Panc1 (cell line): ENCODE measurements at regions not wholly inside any gene's neighbourhood (a gene's known extent, or its start where the extent isn't known, plus 50 kb on each side); places are given as distances from the start of the nearest gene placed in this dataset.

Experiments used
- ATAC-seq: fragments of 200-7000 bp; cut with Tn5 transposase; 2 replicates; pipeline ENCODE4 v1.9.1; 2020; ENCODE audit warnings: mild to moderate bottlenecking, moderate library complexity
- BruUV-seq: library from RNA; stranded (reverse); fragments of 400-500 nt; replicated peaks from 2 replicates; lab custom pipeline; 2021; lab: Mats Ljungman, UMichigan
- CTCF ChIA-PET: fragments of 300-600 bp; sonication (Branson Sonifier 250); formaldehyde crosslinking; loops from one replicate; lab custom pipeline; 2022; ENCODE audit warnings: antibody characterized with exemption; lab: Charles Lee
- POLR2A ChIA-PET: fragments of 300-600 bp; sonication (Branson Sonifier 250); formaldehyde crosslinking; loops from one replicate; lab custom pipeline; 2022; ENCODE audit warnings: antibody characterized with exemption; lab: Charles Lee
- DNase-seq: peaks from one replicate; pipeline ENCODE4 v3.0.0-alpha.2; 2010; ENCODE audit warnings: low read depth, low spot score
- H3K27ac ChIP-seq: 2 replicates; pipeline ENCODE4 v1.5.1; 2011; ENCODE audit warnings: mild to moderate bottlenecking, low read length, inconsistent platforms
- H3K27me3 ChIP-seq: fragments of 200-500 bp; sonication (Bioruptor generic); 2 replicates; pipeline ENCODE4 v1.6.0; 2014; ENCODE audit warnings: low read length, inconsistent platforms; ENCODE audit not compliant: control insufficient read depth, insufficient read depth
- H3K36me3 ChIP-seq: fragments of 200-500 bp; sonication (Bioruptor generic); 2 replicates; pipeline ENCODE4 v1.5.1; 2014; ENCODE audit warnings: inconsistent platforms, mild to moderate bottlenecking, low read length, moderate library complexity; ENCODE audit not compliant: control insufficient read depth, insufficient read depth
- H3K4me1 ChIP-seq: 2 replicates; pipeline ENCODE4 v1.5.1; 2011; ENCODE audit warnings: inconsistent platforms, mild to moderate bottlenecking, low read length, moderate library complexity; ENCODE audit not compliant: control insufficient read depth, insufficient read depth
- H3K4me3 ChIP-seq, 2 experiments: 2 replicates each; pipeline ENCODE4 v1.5.1; 2011 to 2012; ENCODE audit warnings: low read depth in 2 of 2, low read length in 2 of 2, mild to moderate bottlenecking in 2 of 2, inconsistent platforms in 1 of 2, moderate library complexity in 1 of 2
- H3K9me3 ChIP-seq: fragments of 200-500 bp; sonication (Bioruptor generic); 2 replicates; pipeline ENCODE4 v1.5.1; 2014; ENCODE audit warnings: low read depth, mild to moderate bottlenecking, inconsistent platforms, low read length, moderate library complexity; ENCODE audit not compliant: control insufficient read depth, insufficient read depth
- POLR2AphosphoS5 ChIP-seq: IDR thresholded peaks from 2 replicates; pipeline ENCODE4 v1.6.1; 2012; ENCODE audit warnings: mild to moderate bottlenecking, low read depth, low read length, moderate library complexity
- SIN3A ChIP-seq: IDR thresholded peaks from 2 replicates; pipeline ENCODE4 v1.6.1; 2012; ENCODE audit warnings: low read depth, mild to moderate bottlenecking, low read length, moderate library complexity, borderline replicate concordance; ENCODE audit not compliant: insufficient read depth
- TCF7L2 ChIP-seq: IDR thresholded peaks from 2 replicates; pipeline ENCODE4 v1.6.1; 2011; ENCODE audit warnings: mild to moderate bottlenecking, low read depth, low read length, inconsistent platforms
- in situ Hi-C: cut with HindIII; loops from 2 replicates; pipeline ENCODE4 v1.10.0; 2016; ENCODE audit warnings: low sequenced_read_pairs, low pct_unique_long_range_greater_than_20kb
- intact Hi-C: fragments of 100-400 bp; cut with micrococcal nuclease; formaldehyde crosslinking; loops from one replicate; pipeline ENCODE4 v1.10.0; 2022; ENCODE audit not compliant: unreplicated experiment
- TF ChIP-seq, protein P1 (sequence below): fragments of 450-650 bp; IDR thresholded peaks from 2 replicates; pipeline ENCODE4 v1.5.1; 2017; ENCODE audit warnings: mild to moderate bottlenecking
- TF ChIP-seq, protein P2 (sequence below), 2 experiments: IDR thresholded peaks; 2 replicates each; pipeline ENCODE4 v1.6.1; 2011 to 2012; ENCODE audit warnings: low read depth in 2 of 2, control low read depth in 1 of 2, low read length in 1 of 2, mild to moderate bottlenecking in 1 of 2, moderate library complexity in 1 of 2; ENCODE audit not compliant: insufficient read depth in 1 of 2

DNA sequence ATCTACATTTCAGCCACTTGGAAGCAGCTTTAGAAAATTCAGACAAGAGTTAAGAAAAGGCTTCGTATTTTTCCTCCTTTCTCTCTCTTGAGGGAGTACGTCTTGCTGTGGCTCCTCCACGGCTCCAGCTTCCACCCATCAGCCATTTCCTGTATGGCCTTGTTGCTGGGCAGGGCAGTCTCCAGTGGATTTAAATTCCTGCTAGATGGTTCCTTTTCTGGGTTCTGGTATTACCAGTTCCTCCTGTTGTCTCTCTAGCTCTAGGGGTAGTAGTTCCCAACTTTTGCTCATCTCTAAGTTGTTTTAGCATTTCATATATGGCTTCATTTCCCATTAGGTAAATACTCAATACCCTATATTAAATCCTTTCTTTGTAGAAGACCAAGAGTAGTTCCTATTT lies 1098.3 kb downstream of the ADGRL2 start:
- in situ Hi-C loops (no loop called here), intact Hi-C loops (no loop called here)
- no TSS peak for BruUV-seq
- no peak for DNase-seq
- Histone ChIP-seq H3K9me3 (no peaks in the 10 kb centered on the region; the same call in 1 of the 2 replicates), H3K27ac (no peak overlapping the region), H3K27me3 (no peaks in the 10 kb centered on the region), H3K4me1 (no peaks in the 10 kb centered on the region), H3K36me3 (no peaks in the 10 kb centered on the region), H3K4me3 (no peak overlapping the region)
- CTCF ChIA-PET, result no interaction called here
- TF ChIP-seq, protein P1, sequence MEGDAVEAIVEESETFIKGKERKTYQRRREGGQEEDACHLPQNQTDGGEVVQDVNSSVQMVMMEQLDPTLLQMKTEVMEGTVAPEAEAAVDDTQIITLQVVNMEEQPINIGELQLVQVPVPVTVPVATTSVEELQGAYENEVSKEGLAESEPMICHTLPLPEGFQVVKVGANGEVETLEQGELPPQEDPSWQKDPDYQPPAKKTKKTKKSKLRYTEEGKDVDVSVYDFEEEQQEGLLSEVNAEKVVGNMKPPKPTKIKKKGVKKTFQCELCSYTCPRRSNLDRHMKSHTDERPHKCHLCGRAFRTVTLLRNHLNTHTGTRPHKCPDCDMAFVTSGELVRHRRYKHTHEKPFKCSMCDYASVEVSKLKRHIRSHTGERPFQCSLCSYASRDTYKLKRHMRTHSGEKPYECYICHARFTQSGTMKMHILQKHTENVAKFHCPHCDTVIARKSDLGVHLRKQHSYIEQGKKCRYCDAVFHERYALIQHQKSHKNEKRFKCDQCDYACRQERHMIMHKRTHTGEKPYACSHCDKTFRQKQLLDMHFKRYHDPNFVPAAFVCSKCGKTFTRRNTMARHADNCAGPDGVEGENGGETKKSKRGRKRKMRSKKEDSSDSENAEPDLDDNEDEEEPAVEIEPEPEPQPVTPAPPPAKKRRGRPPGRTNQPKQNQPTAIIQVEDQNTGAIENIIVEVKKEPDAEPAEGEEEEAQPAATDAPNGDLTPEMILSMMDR, result no peak
- TF ChIP-seq SIN3A, result no peak
- no peak for TF ChIP-seq TCF7L2
- no peak for TF ChIP-seq POLR2AphosphoS5
- TF ChIP-seq, protein P2, sequence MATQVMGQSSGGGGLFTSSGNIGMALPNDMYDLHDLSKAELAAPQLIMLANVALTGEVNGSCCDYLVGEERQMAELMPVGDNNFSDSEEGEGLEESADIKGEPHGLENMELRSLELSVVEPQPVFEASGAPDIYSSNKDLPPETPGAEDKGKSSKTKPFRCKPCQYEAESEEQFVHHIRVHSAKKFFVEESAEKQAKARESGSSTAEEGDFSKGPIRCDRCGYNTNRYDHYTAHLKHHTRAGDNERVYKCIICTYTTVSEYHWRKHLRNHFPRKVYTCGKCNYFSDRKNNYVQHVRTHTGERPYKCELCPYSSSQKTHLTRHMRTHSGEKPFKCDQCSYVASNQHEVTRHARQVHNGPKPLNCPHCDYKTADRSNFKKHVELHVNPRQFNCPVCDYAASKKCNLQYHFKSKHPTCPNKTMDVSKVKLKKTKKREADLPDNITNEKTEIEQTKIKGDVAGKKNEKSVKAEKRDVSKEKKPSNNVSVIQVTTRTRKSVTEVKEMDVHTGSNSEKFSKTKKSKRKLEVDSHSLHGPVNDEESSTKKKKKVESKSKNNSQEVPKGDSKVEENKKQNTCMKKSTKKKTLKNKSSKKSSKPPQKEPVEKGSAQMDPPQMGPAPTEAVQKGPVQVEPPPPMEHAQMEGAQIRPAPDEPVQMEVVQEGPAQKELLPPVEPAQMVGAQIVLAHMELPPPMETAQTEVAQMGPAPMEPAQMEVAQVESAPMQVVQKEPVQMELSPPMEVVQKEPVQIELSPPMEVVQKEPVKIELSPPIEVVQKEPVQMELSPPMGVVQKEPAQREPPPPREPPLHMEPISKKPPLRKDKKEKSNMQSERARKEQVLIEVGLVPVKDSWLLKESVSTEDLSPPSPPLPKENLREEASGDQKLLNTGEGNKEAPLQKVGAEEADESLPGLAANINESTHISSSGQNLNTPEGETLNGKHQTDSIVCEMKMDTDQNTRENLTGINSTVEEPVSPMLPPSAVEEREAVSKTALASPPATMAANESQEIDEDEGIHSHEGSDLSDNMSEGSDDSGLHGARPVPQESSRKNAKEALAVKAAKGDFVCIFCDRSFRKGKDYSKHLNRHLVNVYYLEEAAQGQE (IDR thresholded peaks at IDR 0.05; ENCODE audit: insufficient read depth in 1 of 2, low read depth in 2 of 2, low read length in 1 of 2), result no peak
- no peak for ATAC-seq
- POLR2A ChIA-PET, result no interaction called here

DNA sequence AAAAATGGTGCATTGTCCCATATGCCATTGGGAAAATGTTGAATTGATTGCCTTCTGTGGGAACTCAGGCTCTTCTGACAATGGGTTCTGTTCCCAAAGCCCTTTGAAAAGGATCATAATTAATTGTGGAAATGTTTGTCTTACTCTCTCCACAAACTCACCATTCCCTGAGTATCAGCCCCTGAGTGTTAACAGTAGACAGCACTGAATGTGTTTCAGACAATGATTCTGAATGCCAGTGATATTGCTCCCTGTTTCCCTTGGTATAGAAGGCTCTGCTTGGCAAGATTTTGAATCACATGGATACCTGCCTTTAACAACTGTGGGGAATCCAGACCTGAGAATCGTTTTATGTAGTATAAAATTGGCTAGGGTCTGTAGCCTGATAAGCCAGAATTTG lies 1096.8 kb downstream of the ADGRL2 start:
- POLR2A ChIA-PET, result no interaction called here
- no peak for DNase-seq
- no peak for ATAC-seq
- no TSS peak for BruUV-seq
- Histone ChIP-seq H3K4me1 (no peaks in the 10 kb centered on the region), H3K9me3 (no peaks in the 10 kb centered on the region; the same call in 1 of the 2 replicates), H3K27me3 (no peaks in the 10 kb centered on the region), H3K4me3 (no peak overlapping the region), H3K27ac (no peak overlapping the region), H3K36me3 (no peaks in the 10 kb centered on the region)
- in situ Hi-C loops, result no loop called here
- TF ChIP-seq, protein P1, result no peak
- intact Hi-C loops, result no loop called here
- CTCF ChIA-PET, result no interaction called here

DNA sequence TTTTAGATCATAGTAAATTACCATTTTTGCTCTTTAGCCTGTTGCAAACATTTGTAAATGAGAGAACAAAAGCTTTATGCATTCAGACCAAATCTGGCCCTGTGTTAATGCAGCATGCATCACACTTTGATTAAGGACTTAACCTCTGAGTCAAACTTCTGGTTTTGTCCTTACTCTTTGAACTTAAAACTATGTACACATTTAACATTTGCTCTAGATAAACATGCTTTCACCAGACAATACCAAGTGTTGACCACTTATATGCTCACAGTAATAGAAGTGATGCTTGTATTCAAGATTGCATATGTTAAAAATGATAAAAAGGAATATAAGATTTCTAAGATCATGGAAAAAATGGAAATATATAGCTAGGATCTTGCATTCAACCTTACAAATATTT lies 1095.3 kb downstream of the ADGRL2 start:
- ATAC-seq (no peak), DNase-seq (no peak)
- ChIA-PET CTCF (no interaction called here), POLR2A (no interaction called here)
- Histone ChIP-seq H3K36me3 (no peaks in the 10 kb centered on the region), H3K27ac (no peak overlapping the region), H3K4me1 (no peaks in the 10 kb centered on the region), H3K27me3 (no peaks in the 10 kb centered on the region), H3K4me3 (no peak overlapping the region), H3K9me3 (no peaks in the 10 kb centered on the region; the same call in 1 of the 2 replicates)
- TF ChIP-seq, protein P2 (IDR thresholded peaks at IDR 0.05; ENCODE audit: insufficient read depth in 1 of 2, low read depth in 2 of 2, low read length in 1 of 2), result no peak
- TF ChIP-seq, protein P1, result no peak
- TF ChIP-seq POLR2AphosphoS5 (no peak), SIN3A (no peak), TCF7L2 (no peak)
- in situ Hi-C loops (no loop called here), intact Hi-C loops (no loop called here)
- no TSS peak for BruUV-seq
